CD4-positive, CD25-positive, alpha-beta regulatory T cell (primary cell): ENCODE measurements at regions not wholly inside any gene's neighbourhood (a gene's known extent, or its start where the extent isn't known, plus 50 kb on each side); places are given as distances from the start of the nearest gene placed in this dataset.

Experiments used
- ATAC-seq, 2 donors: fragments of 150-1000 bp; cut with Tn5 transposase; one replicate each; pipeline ENCODE4 v1.10.0; 2021; ENCODE audit warnings: low read depth in 2 of 2, moderate number of reproducible peaks in 2 of 2, moderate library complexity in 1 of 2
- DNase-seq, 3 donors: peaks; one replicate each; pipeline versions ENCODE4 v3.0.0 to v3.0.0-alpha.2; 2012 to 2022; ENCODE audit warnings: mixed read lengths in 1 of 3
- H3K27ac ChIP-seq: one replicate; pipeline ENCODE4 v1.7.0; 2013; ENCODE audit warnings: mild to moderate bottlenecking, low read length; ENCODE audit not compliant: insufficient read depth, poor library complexity, severe bottlenecking
- H3K27me3 ChIP-seq: one replicate; pipeline ENCODE4 v1.7.0; 2013; ENCODE audit warnings: low read length; ENCODE audit not compliant: control insufficient read depth, insufficient read depth
- H3K36me3 ChIP-seq: one replicate; pipeline ENCODE4 v1.7.0; 2013; ENCODE audit warnings: mild to moderate bottlenecking, low read length, moderate library complexity; ENCODE audit not compliant: control insufficient read depth, insufficient read depth
- H3K4me1 ChIP-seq: 2 replicates; pipeline ENCODE4 v1.7.0; 2013; ENCODE audit warnings: mild to moderate bottlenecking, low read length; ENCODE audit not compliant: insufficient read depth, control insufficient read depth, poor library complexity, severe bottlenecking
- H3K4me3 ChIP-seq: one replicate; pipeline ENCODE4 v1.7.0; 2013; ENCODE audit warnings: low read depth, mild to moderate bottlenecking, low read length, moderate library complexity
- H3K9me3 ChIP-seq, 2 experiments: 1 replicate in 1 of 2; 2 replicates in 1 of 2; pipeline ENCODE4 v1.7.0; 2013; ENCODE audit warnings: low read length in 2 of 2, mild to moderate bottlenecking in 1 of 2, moderate library complexity in 1 of 2; ENCODE audit not compliant: control insufficient read depth in 2 of 2
- H3K27ac Mint-ChIP-seq, 3 donors: one replicate each; pipeline ENCODE4 v1.8.0; 2020 to 2022; ENCODE audit warnings: mild to moderate bottlenecking in 3 of 3, mixed read lengths in 3 of 3, moderate library complexity in 2 of 3
- H3K27me3 Mint-ChIP-seq: one replicate; pipeline ENCODE4 v1.8.0; 2022; ENCODE audit warnings: mild to moderate bottlenecking, mixed read lengths
- H3K36me3 Mint-ChIP-seq: one replicate; pipeline ENCODE4 v1.8.0; 2020; ENCODE audit warnings: mixed read lengths
- H3K4me1 Mint-ChIP-seq, 4 donors: one replicate each; pipeline ENCODE4 v1.8.0; 2020 to 2022; ENCODE audit warnings: mixed read lengths in 4 of 4, mild to moderate bottlenecking in 1 of 4
- H3K4me3 Mint-ChIP-seq, 4 donors: one replicate each; pipeline ENCODE4 v1.8.0; 2020 to 2022; ENCODE audit warnings: mild to moderate bottlenecking in 4 of 4, mixed read lengths in 4 of 4, moderate library complexity in 3 of 4
- H3K9me3 Mint-ChIP-seq, 7 donors: one replicate each; pipeline ENCODE4 v1.8.0; 2020 to 2022; ENCODE audit warnings: mixed read lengths in 7 of 7, mild to moderate bottlenecking in 3 of 7, moderate library complexity in 2 of 7

DNA sequence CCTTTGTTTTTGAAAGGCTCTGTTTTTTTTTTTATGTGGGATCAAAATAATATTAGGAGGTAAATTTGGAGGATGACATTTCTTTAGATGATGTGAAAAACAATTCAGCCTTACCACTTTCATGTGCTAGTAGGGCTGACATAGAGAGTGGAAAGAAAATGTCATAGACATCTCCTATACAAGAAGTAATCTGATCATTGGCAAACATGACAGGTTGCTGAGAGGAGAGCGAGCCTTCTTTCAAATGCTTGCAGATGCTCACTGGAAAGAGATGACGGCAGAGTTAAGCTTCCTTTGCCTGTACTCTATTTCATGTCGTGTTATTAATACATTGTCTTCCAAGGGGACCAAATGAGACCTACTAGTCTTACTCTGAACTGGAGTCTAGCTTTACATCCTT is 160.1 kb upstream of the DAP start:
- no peak overlapping the region for H3K27ac Mint-ChIP-seq

DNA sequence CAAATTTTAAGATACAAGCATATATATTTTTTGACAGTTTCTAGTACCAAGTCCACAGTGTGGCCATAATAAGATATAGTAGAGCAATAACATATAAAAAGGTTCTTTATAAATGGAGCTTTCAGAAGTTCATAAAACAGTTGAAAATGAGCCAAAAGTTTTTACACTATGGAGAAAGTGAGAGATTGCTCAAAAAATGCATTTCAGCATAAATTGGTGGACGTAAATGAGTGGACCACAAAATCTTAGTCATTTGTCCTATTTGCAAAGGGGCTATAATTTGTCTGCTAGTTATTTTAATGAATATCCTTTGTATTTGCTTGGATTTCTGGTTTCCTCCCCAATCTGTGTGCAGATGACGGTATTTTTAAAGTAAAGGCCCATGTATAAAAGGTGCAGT is 159.4 kb upstream of the DAP start:
- no peaks in the 10 kb centered on the region for H3K36me3 ChIP-seq
- no peak overlapping the region for H3K4me3 ChIP-seq

More for the DNA sequence above, 160.1 kb upstream of the DAP start:
- no peaks in the 10 kb centered on the region for H3K27me3 ChIP-seq
- no peaks in the 10 kb centered on the region for H3K36me3 Mint-ChIP-seq
- no peaks in the 10 kb centered on the region for H3K4me1 ChIP-seq
- no peak overlapping the region for H3K4me3 Mint-ChIP-seq
- ATAC-seq, result no peak
- H3K27me3 Mint-ChIP-seq, result no peaks in the 10 kb centered on the region
- no peak overlapping the region for H3K4me3 ChIP-seq
- no peaks in the 10 kb centered on the region for H3K9me3 ChIP-seq
- H3K36me3 ChIP-seq, result no peaks in the 10 kb centered on the region
- no peak overlapping the region for H3K27ac ChIP-seq
- no peaks in the 10 kb centered on the region for H3K4me1 Mint-ChIP-seq
- peaks cover 0 to 9% (median 1%) of the 10 kb centered on the region in 7 donors for H3K9me3 Mint-ChIP-seq
- DNase-seq, result no peak

DNA sequence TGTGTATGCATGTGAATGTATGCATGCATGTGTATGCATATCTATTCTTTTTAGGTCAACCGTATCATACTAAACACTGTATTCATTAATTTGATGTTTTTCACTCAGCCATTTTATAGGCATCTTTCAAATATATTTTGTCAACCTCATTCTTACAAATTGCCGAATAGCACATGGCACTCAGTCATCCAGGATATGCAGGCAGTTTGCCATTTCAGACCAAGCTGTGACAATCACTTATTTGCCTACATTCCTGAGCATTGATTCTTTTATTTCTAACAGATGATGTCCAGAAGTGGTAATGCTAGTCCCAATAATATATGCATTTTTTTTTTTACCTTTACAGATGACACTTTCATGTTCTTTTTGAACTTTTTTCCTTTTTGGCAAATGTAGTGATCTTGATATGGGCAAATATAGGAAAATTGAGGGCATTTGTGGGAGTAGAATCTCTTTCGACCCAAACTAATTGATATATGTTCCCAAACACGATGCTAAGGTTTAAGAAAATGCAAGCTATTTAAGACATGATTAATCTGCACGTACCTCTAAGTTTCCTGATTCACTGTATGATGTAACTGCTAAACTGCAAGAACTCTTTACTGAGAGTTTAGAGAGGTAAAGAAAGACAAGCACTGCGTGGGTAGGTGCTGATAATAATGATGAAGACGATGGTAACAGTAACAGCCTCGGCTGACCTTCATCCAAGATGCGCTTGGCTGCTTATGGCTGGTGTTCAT is 153.9 kb upstream of the DAP start:
- no peak overlapping the region for H3K27ac ChIP-seq
- no peak for DNase-seq
- Mint-ChIP-seq H3K4me3 (no peak overlapping the region), H3K36me3 (no peaks in the 10 kb centered on the region), H3K4me1 (no peaks in the 10 kb centered on the region), H3K27ac (no peak overlapping the region), H3K27me3 (no peaks in the 10 kb centered on the region), H3K9me3 (peaks cover 0 to 1% (median 0%) of the 10 kb centered on the region in 7 donors)
- no peaks in the 10 kb centered on the region for H3K27me3 ChIP-seq
- H3K9me3 ChIP-seq, result no peaks in the 10 kb centered on the region
- no peak overlapping the region for H3K4me3 ChIP-seq
- no peak for ATAC-seq
- H3K4me1 ChIP-seq, result no peaks in the 10 kb centered on the region
- H3K36me3 ChIP-seq, result no peaks in the 10 kb centered on the region

More for the DNA sequence above, 159.4 kb upstream of the DAP start:
- Mint-ChIP-seq H3K27me3 (no peaks in the 10 kb centered on the region), H3K36me3 (no peaks in the 10 kb centered on the region), H3K4me1 (no peaks in the 10 kb centered on the region), H3K27ac (no peak overlapping the region), H3K4me3 (no peak overlapping the region), H3K9me3 (peaks cover 0 to 7% (median 0%) of the 10 kb centered on the region in 7 donors)
- Histone ChIP-seq H3K27ac (no peak overlapping the region), H3K27me3 (no peaks in the 10 kb centered on the region), H3K9me3 (no peaks in the 10 kb centered on the region), H3K4me1 (no peaks in the 10 kb centered on the region)
- DNase-seq (no peak), ATAC-seq (no peak)

GRCh38 chr5:10913841-10914240 is 152.8 kb upstream of the DAP start:
- Mint-ChIP-seq H3K36me3 (no peaks in the 10 kb centered on the region), H3K4me1 (no peaks in the 10 kb centered on the region), H3K27ac (no peak overlapping the region), H3K27me3 (no peaks in the 10 kb centered on the region), H3K9me3 (peaks cover 0 to 1% (median 0%) of the 10 kb centered on the region in 7 donors), H3K4me3 (no peak overlapping the region)
- no peak for DNase-seq
- H3K4me3 ChIP-seq, result no peak overlapping the region
- H3K27ac ChIP-seq, result no peak overlapping the region
- H3K4me1 ChIP-seq, result no peaks in the 10 kb centered on the region
- H3K9me3 ChIP-seq, result no peaks in the 10 kb centered on the region
- H3K36me3 ChIP-seq, result no peaks in the 10 kb centered on the region
- ATAC-seq, result no peak
- H3K27me3 ChIP-seq, result no peaks in the 10 kb centered on the region

GRCh38 chr5:10913181-10913810 is 152.3 kb upstream of the DAP start:
- H3K9me3 ChIP-seq, result no peaks in the 10 kb centered on the region
- Mint-ChIP-seq H3K27me3 (no peaks in the 10 kb centered on the region), H3K27ac (no peak overlapping the region), H3K4me3 (no peak overlapping the region), H3K36me3 (no peaks in the 10 kb centered on the region), H3K4me1 (no peaks in the 10 kb centered on the region), H3K9me3 (peaks cover 0 to 2% (median 0%) of the 10 kb centered on the region in 7 donors)
- no peaks in the 10 kb centered on the region for H3K27me3 ChIP-seq
- no peaks in the 10 kb centered on the region for H3K36me3 ChIP-seq
- no peak overlapping the region for H3K4me3 ChIP-seq
- no peak for DNase-seq
- no peak for ATAC-seq
- no peaks in the 10 kb centered on the region for H3K4me1 ChIP-seq
- no peak overlapping the region for H3K27ac ChIP-seq

DNA sequence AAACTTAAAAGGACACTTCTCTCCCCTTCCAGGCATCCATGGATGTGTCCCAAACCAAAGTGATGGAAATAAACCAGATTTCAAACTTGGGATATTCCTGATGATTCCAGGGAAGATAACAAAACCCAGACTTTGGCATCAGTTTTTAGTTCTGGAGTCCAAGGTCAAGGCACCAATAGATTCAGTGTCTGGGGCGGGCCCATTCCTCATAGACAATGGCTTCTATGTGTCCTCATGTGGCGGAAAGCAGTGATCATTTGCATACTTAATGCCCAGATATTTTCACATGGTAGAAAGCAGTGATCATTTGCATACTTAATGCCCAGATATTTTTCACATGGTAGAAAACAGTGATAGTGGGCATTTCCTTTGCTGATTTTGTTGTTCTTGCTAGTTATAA is 151.4 kb upstream of the DAP start:
- Histone ChIP-seq H3K36me3 (no peaks in the 10 kb centered on the region), H3K9me3 (no peaks in the 10 kb centered on the region), H3K4me3 (no peak overlapping the region), H3K4me1 (no peaks in the 10 kb centered on the region), H3K27ac (no peak overlapping the region), H3K27me3 (no peaks in the 10 kb centered on the region)
- Mint-ChIP-seq H3K36me3 (no peaks in the 10 kb centered on the region), H3K4me1 (no peaks in the 10 kb centered on the region), H3K9me3 (peaks cover 0 to 3% (median 0%) of the 10 kb centered on the region in 7 donors), H3K27me3 (no peaks in the 10 kb centered on the region), H3K27ac (no peak overlapping the region), H3K4me3 (no peak overlapping the region)
- DNase-seq, result no peak
- no peak for ATAC-seq

GRCh38 chr5:10910261-10910660 is 149.2 kb upstream of the DAP start:
- ATAC-seq, result no peak
- H3K4me1 Mint-ChIP-seq, result no peaks in the 10 kb centered on the region
- peaks cover under 1% of the 10 kb centered on the region for H3K27me3 ChIP-seq

More at GRCh38 chr5:10910261-10910660, 149.2 kb upstream of the DAP start:
- no peaks in the 10 kb centered on the region for H3K36me3 Mint-ChIP-seq
- peaks cover 7% of the 10 kb centered on the region for H3K27me3 Mint-ChIP-seq
- no peak overlapping the region for H3K27ac Mint-ChIP-seq
- Histone ChIP-seq H3K9me3 (no peaks in the 10 kb centered on the region), H3K36me3 (no peaks in the 10 kb centered on the region), H3K4me1 (no peaks in the 10 kb centered on the region), H3K27ac (no peak overlapping the region), H3K4me3 (no peak overlapping the region)
- H3K9me3 Mint-ChIP-seq, result peaks cover 0 to 2% (median 0%) of the 10 kb centered on the region in 7 donors
- no peak for DNase-seq
- H3K4me3 Mint-ChIP-seq, result no peak overlapping the region
